GM21619 (cell line): ENCODE measurements at regions not wholly inside any gene's neighbourhood (a gene's known extent, or its start where the extent isn't known, plus 50 kb on each side); places are given as distances from the start of the nearest gene placed in this dataset.
"Not testable (repeated sequence)": the region's sequence is repeated elsewhere in the genome, so short reads cannot be mapped to it uniquely, and the experiment has no call there.

Source experiments
- ATAC-seq: cut with Tn5 transposase; IDR thresholded peaks from one replicate; pipeline ENCODE4 v1.9.1; 2021; ENCODE audit not compliant: unreplicated experiment

DNA sequence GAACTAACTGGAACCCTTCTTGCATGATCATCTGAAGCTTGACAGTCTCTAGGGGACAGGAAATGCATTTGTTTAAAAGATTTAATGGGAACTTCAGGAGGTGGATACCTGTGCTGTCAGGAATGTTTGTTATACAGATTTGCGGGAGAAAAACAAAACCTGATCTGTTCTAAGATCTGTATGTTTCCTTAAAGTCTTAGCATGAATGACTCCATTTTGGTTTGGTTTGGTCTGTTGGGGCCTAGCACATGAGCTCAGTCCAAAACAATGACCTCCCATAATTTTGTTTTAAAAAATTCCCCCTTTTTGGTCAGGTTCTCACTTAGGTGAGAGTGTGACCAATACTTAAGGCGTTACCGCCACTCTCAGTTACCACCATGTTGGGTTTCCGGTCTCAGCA is 138.7 kb downstream of the AKR1D1 start:
- ATAC-seq = no peak

DNA sequence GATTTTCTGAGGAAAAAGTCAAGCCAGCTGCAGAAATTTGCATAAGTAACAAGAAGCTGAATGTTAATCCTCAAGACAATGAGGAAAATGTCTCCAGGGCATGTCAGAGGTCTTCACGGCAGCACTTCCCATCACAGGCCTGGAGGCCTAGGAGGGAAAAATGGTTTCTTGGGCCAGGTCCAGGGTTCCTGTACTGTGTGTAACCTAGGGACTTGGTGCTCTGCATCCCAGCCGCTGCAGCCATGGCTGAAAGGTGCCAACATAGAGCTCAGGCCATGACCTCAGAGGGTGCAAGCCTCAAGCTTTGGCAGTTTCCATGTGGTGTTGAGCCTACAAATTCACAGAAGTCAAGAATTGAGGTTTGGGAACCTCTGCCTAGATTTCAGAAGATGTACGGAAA is 144.1 kb downstream of the AKR1D1 start:
- not testable (repeated sequence) for ATAC-seq

DNA sequence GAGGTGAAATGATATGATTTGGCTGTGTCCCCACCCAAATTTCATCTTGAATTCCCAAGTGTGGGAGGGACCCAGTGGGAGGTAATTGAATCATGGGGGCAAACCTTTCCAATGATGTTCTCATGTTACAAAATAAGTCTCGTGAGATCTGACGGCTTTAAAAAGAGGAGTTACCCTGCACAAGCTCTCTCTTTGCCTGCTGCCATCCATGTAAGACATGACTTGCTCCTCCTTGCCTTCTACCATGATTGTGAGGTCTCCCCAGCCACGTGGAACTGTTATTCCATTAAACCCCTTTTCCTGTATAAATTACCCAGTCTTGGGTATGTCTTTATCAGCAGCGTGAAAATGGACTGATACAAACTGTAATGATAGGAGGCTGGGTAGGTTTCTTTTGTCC is 145.1 kb downstream of the AKR1D1 start:
- not testable (repeated sequence) for ATAC-seq

DNA sequence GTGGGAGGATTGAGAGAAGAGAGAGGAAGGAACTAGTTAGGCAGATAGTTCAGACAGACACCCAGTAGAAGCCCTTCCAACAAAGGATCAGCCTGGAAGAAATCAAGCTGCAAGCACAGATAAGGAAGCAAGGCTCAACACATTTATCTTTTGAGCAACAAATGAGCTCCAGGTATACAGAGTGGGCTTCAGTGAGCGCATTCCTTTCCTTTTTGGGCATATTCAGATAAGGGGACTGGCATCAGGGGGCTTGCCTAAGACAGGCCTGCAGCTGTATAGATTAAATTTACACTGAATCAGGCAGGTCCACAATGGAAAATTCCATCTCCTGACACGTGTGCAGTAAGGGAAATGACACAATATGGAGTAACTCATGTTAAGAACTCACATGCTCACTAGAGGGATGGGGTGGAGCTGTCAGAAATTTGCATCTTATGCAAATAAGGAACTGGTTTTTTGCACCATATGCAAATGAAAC is 147.2 kb downstream of the AKR1D1 start:
- no peak for ATAC-seq

DNA sequence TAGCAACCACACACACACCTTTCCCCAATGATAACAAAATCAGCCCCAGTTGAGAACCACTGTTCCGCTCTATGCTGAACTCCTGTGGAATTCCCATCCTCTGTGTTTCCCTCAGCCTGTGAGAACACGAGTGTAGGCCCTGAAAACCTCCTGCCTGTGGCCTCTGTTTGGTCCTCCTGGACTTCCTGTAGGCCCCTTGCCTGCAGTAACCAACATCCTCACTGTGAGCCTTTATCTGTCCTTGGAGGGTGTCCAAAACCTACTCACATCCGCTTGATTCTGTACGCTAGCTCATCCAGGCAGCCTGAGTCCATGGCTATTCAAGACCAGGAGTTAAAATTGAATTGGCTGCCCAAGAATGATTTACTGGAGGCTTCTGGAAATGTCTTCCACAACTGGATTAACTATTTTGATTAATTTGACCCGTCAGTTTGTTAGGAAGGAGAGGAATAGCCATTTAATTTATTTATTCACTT is 149.8 kb downstream of the AKR1D1 start:
- ATAC-seq = no peak

DNA sequence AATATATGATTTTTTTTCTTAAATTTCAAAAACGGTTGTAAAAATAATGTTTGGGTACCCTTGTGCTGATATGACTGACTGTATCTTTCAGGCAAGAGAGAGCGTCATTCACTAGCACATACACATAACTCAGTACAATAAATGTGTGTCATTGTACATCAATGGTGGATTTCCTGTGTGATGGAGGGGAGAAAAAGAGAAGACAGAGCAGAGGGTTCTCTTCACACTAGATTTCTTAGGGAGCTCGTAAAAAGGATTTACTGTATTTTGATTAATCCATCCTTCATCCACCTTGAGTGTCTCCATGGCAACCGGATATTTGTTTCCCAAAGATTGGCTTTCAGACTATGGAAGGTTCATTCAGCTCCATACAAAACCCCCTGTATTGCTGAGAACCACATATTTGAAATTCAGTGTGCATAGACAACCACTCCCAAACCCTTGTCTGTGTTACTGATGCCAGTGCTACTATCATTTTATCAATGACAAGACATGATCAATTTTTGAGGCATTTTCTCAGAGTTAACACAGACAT is 150.6 kb downstream of the AKR1D1 start:
- no peak for ATAC-seq

DNA sequence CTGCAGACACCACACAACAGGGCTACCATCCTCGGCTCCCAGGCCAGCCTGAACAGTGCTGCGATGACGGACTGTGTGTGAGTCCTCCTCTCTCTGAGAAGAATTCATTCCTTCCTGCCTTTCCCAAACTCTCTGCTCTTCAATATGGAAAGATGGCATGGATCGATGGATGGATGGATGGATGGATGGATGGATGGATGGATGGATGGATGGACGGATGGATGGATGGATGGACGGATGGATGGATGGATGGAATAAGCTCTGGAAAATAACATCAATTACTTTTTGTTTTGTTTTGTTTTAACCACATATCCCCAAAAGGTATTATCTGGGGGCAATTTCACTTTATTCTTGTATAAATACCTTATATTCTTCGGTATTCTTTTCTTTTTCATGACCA is 151.9 kb downstream of the AKR1D1 start:
- no peak for ATAC-seq

DNA sequence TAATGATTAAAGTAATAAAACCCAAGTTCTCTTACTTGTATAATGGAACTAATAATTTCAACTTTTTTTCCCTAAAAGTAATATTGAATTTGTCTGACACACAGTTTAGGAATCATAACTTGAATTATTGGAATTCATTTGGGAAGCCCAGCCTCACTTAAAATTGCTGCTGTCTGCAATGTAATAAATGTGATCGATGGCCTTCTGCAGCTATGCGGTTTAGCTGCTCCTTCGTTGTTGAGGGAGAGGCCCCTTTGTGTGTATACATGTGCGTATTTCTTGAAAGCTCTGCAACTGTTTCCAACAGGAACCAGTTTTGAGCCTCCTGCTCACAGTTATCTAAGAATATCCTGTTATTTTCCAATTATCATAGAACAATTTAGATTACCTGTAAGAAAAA is 152.5 kb downstream of the AKR1D1 start:
- no peak for ATAC-seq

DNA sequence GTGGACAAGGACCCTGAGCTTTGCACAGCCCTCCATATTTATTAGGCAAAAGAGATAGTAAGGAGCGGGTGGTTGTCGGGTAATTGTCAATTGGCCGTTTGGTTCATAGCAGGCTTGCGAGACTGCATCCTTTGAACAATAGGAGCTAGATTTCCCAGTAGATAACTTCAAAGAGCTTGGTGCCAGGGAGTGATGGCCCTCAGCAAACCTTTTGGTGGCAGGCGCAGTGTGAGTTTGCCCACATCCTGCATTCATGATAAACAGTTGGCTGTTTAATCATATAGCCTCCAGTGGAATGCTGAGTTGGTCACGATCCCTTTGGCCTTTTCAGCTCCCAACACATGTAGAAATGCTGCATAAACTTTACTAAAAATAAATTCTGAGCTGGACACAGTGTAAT is 156.9 kb downstream of the AKR1D1 start:
- ATAC-seq = no peak

DNA sequence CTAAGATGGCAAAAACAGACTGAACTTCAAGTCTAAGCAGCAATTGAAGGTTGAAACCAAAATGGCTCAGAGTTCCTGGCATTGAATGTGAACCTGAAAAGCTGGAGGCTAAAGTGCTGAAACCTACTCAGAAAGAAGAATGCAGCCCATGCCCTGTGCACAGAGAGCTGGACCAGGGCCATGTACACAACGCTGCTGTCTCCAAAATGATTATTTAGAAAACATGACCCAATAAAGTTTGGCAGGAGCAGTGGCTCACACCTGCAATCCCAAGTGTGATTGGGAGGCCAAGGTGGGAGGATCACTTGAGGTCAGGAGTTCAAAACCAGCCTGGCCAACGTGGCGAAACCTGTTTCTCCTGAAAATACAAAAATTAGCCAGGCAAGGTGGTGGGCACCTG is 158.9 kb downstream of the AKR1D1 start:
- no peak for ATAC-seq

DNA sequence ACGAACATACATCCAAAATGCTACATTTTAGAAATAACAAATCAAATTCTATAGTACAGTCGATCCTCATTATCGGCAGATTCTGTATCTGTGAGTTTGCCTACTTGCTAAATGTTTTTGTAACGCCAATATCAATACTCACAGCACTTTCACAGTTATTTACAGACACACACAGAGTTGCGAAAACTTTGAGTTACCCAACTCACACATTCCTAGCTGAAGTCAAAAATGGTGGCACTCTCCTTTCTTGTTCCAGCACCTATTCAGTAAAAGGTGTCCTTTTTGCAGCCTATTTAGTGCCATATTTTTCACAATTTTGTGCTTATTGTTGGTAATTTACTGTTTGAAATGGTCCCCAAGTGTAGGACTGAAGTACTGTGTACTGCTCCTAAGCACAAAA is 161.7 kb downstream of the AKR1D1 start:
- no peak for ATAC-seq

DNA sequence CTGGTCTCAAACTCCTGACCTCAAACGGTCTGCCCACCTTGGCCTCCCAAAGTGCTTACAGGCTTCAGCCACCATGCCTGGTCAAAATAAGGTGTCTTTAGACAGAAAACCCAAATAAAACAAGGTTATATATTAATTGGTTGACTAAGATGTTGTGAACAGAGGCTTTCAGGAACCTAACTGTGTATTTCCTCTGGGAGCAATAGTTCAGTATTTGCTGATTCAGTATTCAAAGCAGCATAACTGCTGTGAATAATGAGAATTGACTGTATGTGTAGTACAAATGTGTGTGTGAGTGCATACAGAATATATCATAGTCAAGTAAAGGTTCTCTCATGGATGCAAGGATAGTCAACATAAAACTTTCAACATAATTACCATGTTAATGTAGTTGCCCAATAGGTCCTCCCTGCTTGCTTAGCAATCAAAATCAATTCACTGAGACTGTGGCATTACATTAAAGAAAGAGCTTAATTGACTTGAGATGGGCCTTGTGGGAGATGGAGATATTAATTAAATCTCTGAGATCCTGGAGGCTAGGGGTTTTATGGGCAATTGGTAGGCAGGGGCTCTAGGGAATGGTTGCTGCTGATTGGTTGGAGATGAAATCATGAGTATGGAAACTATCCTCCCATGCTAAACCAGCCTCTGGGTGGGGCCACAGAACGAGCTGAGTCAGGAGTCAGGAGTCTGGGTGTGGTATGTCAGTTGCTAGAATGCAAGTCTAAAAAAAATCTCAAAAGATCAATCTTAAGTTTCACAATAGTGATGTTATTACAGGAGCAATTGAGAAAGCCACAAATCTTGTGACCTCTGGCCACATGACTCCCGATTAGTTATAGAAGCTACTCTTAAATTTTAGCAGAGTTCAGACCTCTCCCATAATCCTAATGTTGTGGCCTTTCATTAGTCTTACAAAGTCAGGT is 162.7 kb downstream of the AKR1D1 start:
- ATAC-seq = no peak

DNA sequence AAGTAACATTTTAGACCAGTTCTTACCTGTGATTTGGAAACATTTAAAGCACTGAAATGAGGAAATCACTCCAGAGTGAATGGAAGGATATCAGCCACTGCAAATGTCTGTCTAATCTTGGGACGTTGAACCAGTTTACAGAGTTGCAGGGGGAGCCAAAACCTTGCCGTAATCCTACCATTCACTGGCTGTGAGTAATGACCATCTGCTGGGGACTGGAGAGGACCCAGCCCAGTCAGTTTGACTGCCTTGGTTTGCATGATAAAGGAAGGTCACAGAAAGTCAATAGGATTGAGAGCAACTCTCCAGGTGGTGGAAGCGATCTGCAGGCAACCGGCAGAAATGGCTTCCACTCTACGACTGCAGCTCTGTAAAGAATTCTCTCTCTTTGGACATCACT is 167.2 kb downstream of the AKR1D1 start:
- ATAC-seq = no peak

DNA sequence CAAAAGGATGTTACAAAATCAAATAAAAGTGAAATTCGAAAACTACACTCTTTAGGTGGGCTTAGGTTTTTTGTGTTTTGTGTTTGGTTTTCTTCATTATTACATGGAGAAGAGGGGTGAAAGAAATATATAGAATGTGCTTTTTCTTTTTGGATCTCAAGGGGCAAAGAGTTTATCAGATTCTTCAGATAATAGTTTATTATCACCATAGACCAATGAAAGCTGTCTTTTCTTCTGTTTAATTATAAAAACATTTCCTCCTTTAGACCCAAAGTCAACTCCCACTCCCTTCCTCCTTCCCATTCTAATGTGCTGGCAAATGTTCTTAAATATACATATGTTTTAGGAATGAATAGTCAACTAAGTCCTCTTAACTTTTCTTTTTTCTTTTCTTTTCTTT is 167.6 kb downstream of the AKR1D1 start:
- no peak for ATAC-seq

DNA sequence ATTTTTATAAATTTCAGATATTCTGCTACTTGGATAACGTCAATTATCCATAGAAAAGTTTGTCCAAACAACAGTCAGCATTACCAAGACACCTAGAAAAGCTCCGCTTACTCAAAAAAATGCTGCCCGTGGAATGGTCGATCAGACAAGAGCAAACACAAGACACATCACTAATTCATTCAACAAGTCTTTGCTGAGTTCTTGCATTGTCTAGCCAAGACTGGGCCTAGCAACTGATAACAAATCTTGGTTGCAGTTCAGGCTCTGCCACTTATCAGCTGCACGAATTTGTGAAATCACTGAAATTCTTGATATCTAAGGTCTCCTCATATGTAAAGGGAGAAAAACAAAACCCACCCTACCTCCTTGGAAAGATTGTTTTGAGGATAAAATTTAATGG is 168.3 kb downstream of the AKR1D1 start:
- no peak for ATAC-seq

DNA sequence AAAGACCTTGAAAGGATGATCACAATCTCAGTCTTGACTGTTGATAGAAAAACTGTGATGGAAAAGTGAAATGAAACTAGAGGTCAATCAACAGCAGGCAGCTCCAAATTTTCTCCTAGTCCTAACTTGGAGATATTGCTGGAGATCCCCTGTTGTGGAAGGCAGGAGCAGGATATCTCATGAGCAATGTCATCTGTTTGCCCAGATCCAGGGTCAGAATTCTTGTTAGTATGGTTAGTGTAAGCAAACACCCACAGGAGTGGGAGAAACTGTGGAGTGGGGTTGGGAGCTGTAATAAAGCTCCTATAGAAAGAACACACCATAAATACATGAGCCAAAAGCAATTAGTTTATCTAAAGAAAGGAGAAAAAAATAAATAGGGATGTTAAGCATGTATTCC is 169.0 kb downstream of the AKR1D1 start:
- ATAC-seq = no peak

DNA sequence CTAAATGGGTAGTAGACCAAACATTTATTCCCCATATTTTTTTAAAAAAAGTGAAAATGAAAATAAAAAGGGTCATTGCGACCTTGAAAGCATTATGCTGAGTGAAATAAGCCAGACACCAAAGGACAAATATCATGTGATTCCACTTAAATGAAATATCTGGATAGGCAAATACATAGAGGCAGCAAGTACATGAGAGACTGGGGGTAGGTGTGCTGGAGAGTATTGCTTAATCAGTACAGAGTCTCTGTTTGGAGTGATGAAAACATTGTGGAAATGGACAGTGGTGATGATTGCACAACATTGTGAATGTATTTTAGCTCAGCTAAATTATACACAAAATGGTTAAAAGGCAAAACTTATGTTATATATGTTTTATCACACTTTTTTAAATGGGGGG is 169.4 kb downstream of the AKR1D1 start:
- no peak for ATAC-seq

DNA sequence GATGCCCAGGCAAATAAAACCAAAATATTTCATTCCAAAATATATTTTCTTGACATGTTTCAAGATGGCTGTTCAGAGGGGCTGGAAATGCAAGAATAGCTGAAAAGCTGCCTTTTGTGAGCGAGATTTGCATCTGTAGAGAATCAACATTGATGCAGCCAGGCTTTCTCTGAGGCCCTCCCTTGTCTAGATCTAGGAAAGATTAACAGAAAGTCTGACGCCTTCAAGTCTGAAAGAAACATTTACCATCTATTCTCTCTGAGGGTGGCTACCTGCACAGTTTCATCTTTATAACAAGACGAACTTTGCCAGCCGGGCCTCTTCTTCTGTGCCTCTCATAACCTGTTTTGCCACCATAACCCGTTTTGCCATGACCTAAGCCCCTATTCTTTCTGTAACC is 170.2 kb downstream of the AKR1D1 start:
- ATAC-seq = no peak

DNA sequence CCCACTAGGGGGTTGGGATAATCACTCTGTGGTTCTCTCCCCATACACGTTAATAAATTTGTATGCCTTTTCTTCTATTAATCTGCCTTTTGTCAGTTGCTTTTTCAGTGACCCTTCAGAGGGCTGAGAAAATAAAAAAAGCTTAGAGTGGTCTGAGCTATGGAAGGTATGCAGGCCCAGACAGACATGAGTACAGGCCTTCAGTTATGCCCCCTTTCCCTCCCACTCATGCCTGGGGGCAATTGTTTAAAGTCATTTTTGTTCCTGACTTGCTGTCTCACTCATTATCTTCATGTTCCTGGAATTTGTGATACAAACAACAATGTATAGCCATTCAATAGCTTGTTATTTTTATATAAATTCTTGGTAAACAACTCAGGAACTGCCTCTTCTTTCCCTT is 170.8 kb downstream of the AKR1D1 start:
- no peak for ATAC-seq

DNA sequence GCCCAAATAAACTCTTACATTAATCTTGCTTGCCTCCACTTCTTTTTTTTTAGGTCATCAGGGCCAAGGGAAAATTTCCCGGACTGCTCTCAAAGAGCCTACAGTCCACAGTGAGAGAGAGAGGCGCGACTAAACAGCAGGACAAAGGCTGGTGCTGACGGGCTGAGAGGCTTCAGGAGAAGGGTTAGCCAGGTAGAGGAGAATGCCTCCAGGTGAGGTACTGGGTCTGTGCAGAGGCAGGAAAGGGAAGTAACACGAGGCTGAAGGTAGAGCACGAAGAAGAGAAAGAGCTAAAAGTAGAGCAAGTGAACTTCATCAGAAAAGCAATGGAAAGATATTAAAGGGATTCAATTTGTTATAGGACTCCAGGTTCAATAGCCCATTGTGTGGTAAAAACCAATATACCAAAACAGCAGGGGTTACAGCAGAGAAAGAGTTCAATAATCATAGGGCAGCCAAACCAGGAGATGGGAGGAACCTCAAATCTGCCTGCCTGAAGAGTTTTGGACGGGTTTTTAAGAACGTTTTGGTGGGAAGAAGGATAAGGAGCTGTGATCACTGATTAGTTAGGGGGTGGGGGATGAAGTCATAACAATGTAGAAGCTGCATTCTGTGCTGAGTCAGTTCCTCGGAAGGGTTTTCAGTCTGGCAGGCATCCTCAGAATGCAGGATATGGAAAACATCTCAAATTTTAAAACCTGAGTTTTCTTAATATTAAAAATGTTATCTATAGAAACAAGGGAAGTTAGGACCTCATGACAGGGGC is 171.5 kb downstream of the AKR1D1 start:
- ATAC-seq = no peak

DNA sequence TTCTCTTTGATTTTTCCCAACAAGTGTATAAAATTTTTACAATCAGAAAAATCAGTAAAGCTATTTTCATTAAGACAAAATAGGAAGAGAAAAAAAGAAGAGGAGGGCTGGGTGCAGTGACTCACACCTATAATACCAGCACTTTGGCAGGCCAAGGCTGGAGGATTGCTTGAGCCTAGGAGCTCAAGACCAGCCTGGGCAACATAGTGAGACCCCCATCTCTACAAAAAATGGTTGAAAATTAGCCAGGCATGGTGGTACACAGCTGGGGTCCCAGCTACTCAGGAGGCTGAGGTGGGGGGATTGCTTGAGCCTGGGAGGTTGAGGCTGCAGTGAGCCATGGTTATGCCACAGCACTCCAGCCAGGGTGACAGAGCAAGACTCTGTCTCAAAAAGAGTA is 172.3 kb downstream of the AKR1D1 start:
- no peak for ATAC-seq

DNA sequence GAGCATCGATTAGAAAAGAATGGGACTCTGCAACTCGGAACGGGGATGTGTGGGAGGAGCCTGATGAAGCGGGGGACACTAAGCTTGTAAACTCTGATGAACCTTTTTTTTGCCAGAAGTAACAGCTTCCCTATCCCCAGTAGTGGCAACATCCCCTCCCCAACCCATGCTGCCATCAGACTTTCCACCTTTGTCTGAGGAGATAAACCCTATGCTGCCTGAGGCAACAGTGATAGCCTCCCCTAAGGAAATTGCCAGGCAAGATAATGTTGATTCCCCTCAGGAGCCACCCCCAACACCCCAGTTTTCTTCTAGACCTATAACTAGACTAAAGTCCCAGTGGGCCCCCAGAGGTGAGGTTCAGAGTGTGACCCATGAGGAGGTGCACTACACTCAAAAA is 173.7 kb downstream of the AKR1D1 start:
- ATAC-seq = no peak
